IMR-90 (cell line): ENCODE measurements at regions not wholly inside any gene's neighbourhood (a gene's known extent, or its start where the extent isn't known, plus 50 kb on each side); places are given as distances from the start of the nearest gene placed in this dataset.

ENCODE experiments used
- ATAC-seq: fragments of 200-7000 bp; cut with Tn5 transposase; 2 replicates; pipeline ENCODE4 v1.9.1; 2020; ENCODE audit warnings: low read depth, mild to moderate bottlenecking, moderate library complexity
- BruUV-seq: library from RNA; stranded (reverse); fragments of 400-500 nt; replicated peaks from 2 replicates; lab custom pipeline; 2021; lab: Mats Ljungman, UMichigan
- CTCF ChIA-PET: fragments of 300-600 bp; formaldehyde crosslinking; extraction: SDS; loops from one replicate; lab custom pipeline; 2021; ENCODE audit warnings: antibody characterized with exemption; lab: Yijun Ruan, JAX
- POLR2A ChIA-PET: fragments of 300-600 bp; sonication (Branson Sonifier 250); formaldehyde crosslinking; loops from one replicate; lab custom pipeline; 2022; ENCODE audit warnings: antibody characterized with exemption; ENCODE audit not compliant: unreplicated experiment; lab: Charles Lee
- DNase-seq: peaks from one replicate; pipeline ENCODE4 v3.0.0; 2013
- H2AFZ ChIP-seq: replicated peaks from 2 replicates; pipeline ENCODE3; 2013; ENCODE audit warnings: low read length, mild to moderate bottlenecking; ENCODE audit not compliant: poor library complexity
- H2AK5ac ChIP-seq: 2 replicates; pipeline ENCODE4 v1.6.1; 2013; ENCODE audit warnings: low read depth, low read length, inconsistent platforms
- H2AK9ac ChIP-seq: replicated peaks from 2 replicates; pipeline ENCODE3; 2013; ENCODE audit warnings: mild to moderate bottlenecking, low read depth, low read length, moderate library complexity; ENCODE audit not compliant: poor library complexity
- H2BK120ac ChIP-seq: 2 replicates; pipeline ENCODE4 v1.6.1; 2013; ENCODE audit warnings: low read depth, low read length, inconsistent platforms
- H2BK15ac ChIP-seq: 3 replicates; pipeline ENCODE4 v1.6.1; 2013; ENCODE audit warnings: low read depth, low read length, inconsistent platforms
- H2BK20ac ChIP-seq: 2 replicates; pipeline ENCODE4 v1.6.1; 2013; ENCODE audit warnings: low read depth, mild to moderate bottlenecking, inconsistent platforms, low read length, moderate library complexity
- H2BK5ac ChIP-seq: 2 replicates; pipeline ENCODE4 v1.6.1; 2013; ENCODE audit warnings: mild to moderate bottlenecking, low read depth, low read length, inconsistent platforms; ENCODE audit not compliant: poor library complexity, severe bottlenecking
- H3K14ac ChIP-seq: replicated peaks from 2 replicates; pipeline ENCODE4 v1.6.1; 2013; ENCODE audit warnings: low read depth, low read length, inconsistent platforms
- H3K18ac ChIP-seq: 2 replicates; pipeline ENCODE4 v1.6.1; 2013; ENCODE audit warnings: low read depth, low read length, control low read depth
- H3K23ac ChIP-seq: 2 replicates; pipeline ENCODE4 v1.6.1; 2013; ENCODE audit warnings: low read depth, low read length, inconsistent platforms
- H3K27ac ChIP-seq: 2 replicates; pipeline ENCODE4 v1.5.1; 2013; ENCODE audit warnings: mild to moderate bottlenecking, control low read depth, low read length; ENCODE audit not compliant: insufficient read depth
- H3K27me3 ChIP-seq: 2 replicates; pipeline ENCODE4 v1.6.1; 2013; ENCODE audit warnings: low read length; ENCODE audit not compliant: control insufficient read depth, insufficient read depth
- H3K36me3 ChIP-seq: 2 replicates; pipeline ENCODE4 v1.6.1; 2013; ENCODE audit warnings: low read length, mixed read lengths; ENCODE audit not compliant: control insufficient read depth, insufficient read depth
- H3K4ac ChIP-seq: 2 replicates; pipeline ENCODE4 v1.6.1; 2013; ENCODE audit warnings: low read depth, low read length, inconsistent platforms
- H3K4me1 ChIP-seq: 2 replicates; pipeline ENCODE4 v1.6.1; 2013; ENCODE audit warnings: low read length, mixed read lengths; ENCODE audit not compliant: control insufficient read depth, insufficient read depth
- H3K4me2 ChIP-seq: 2 replicates; pipeline ENCODE4 v1.6.1; 2013; ENCODE audit warnings: low read depth, mild to moderate bottlenecking, control low read depth, low read length, moderate library complexity
- H3K4me3 ChIP-seq: 2 replicates; pipeline ENCODE4 v1.5.1; 2013; ENCODE audit warnings: low read depth, mild to moderate bottlenecking, control low read depth, low read length, moderate library complexity; ENCODE audit not compliant: insufficient read depth
- H3K56ac ChIP-seq: 2 replicates; pipeline ENCODE4 v1.6.1; 2013; ENCODE audit warnings: low read length, inconsistent platforms; ENCODE audit not compliant: insufficient read depth; ENCODE audit errors: extremely low read depth
- H3K79me1 ChIP-seq, 2 experiments: 2 replicates each; pipeline ENCODE4 v1.6.1; 2013; ENCODE audit warnings: low read length in 2 of 2, inconsistent platforms in 1 of 2, low read depth in 1 of 2
- H3K9ac ChIP-seq: 2 replicates; pipeline ENCODE4 v1.6.1; 2013; ENCODE audit warnings: low read depth, low read length, control low read depth
- H3K9me1 ChIP-seq: 2 replicates; pipeline ENCODE4 v1.6.1; 2013; ENCODE audit warnings: low read length, inconsistent platforms; ENCODE audit not compliant: insufficient read depth
- H3K9me3 ChIP-seq: 2 replicates; pipeline ENCODE4 v1.6.1; 2013; ENCODE audit warnings: low read length; ENCODE audit not compliant: control insufficient read depth, insufficient read depth
- H4K20me1 ChIP-seq: 2 replicates; pipeline ENCODE4 v1.6.1; 2013; ENCODE audit warnings: low read length, inconsistent platforms; ENCODE audit not compliant: insufficient read depth
- H4K5ac ChIP-seq: 2 replicates; pipeline ENCODE4 v1.6.1; 2013; ENCODE audit warnings: mild to moderate bottlenecking, low read depth, low read length, control low read depth
- H4K8ac ChIP-seq, 2 experiments: 2 replicates each; pipeline ENCODE4 v1.6.1; 2013; ENCODE audit warnings: low read depth in 2 of 2, low read length in 2 of 2, control low read depth in 1 of 2, inconsistent platforms in 1 of 2
- H4K91ac ChIP-seq: 2 replicates; pipeline ENCODE4 v1.6.1; 2013; ENCODE audit warnings: low read depth, low read length, inconsistent platforms; ENCODE audit not compliant: insufficient read depth
- BHLHE40 ChIP-seq: fragments of 150-350 bp; IDR thresholded peaks from 2 replicates; pipeline ENCODE4 v1.6.1; 2016; ENCODE audit warnings: mild to moderate bottlenecking, low read depth, low read length
- FOS ChIP-seq: fragments of 150-350 bp; IDR thresholded peaks from 2 replicates; pipeline ENCODE4 v1.6.1; 2016; ENCODE audit warnings: low read depth, low read length
- MAZ ChIP-seq: IDR thresholded peaks from 2 replicates; pipeline ENCODE4 v1.6.1; 2012; ENCODE audit warnings: low read depth, mild to moderate bottlenecking, low read length, improper control_type of control experiment, moderate library complexity, borderline replicate concordance
- MXI1 ChIP-seq: IDR thresholded peaks from 2 replicates; pipeline ENCODE4 v1.6.1; 2012; ENCODE audit warnings: low read depth, mild to moderate bottlenecking, low read length, moderate library complexity, borderline replicate concordance
- WGBS, 2 experiments: methylation state at CpG; one replicate each; pipeline versions ENCODE4 v1.1.5 to v1.1.7; 2013; ENCODE audit warnings: missing lambda C conversion rate in 2 of 2; ENCODE audit not compliant: insufficient read length in 1 of 2; ENCODE audit errors: extremely low coverage in 2 of 2; 5-methylcytosine and 5-hydroxymethylcytosine counted together
- dilution Hi-C: fragments of 300-500 bp; cut with HindIII; formaldehyde crosslinking; loops from one replicate; pipeline ENCODE4 v1.14.3; 2018; ENCODE audit warnings: low sequenced_read_pairs; ENCODE audit not compliant: unreplicated experiment
- in situ Hi-C: fragments of 300-500 bp; cut with MboI; formaldehyde crosslinking; loops from 3 replicates; pipeline ENCODE4 v1.14.3; 2019; ENCODE audit warnings: low sequenced_read_pairs, inconsistent platforms, mixed read lengths
- intact Hi-C: fragments of 100-400 bp; cut with micrococcal nuclease; formaldehyde crosslinking; loops from 2 replicates; pipeline ENCODE4 v1.10.0; 2022

- dilution Hi-C loops, result no loop called here
- no peak overlapping the region for H2AFZ ChIP-seq
- H2BK15ac ChIP-seq, result no peak overlapping the region
- no peak overlapping the region for H3K4me2 ChIP-seq
- H3K4me3 ChIP-seq, result no peak overlapping the region
- no peak overlapping the region for H3K23ac ChIP-seq
- H3K18ac ChIP-seq, result no peak overlapping the region
- BruUV-seq, result no TSS peak
- ChIA-PET POLR2A (no interaction called here), CTCF (no interaction called here)
- no peak overlapping the region for H3K9ac ChIP-seq
- H3K9me3 ChIP-seq, result no peaks in the 10 kb centered on the region
- no peaks in the 10 kb centered on the region for H3K9me1 ChIP-seq
- H3K27ac ChIP-seq, result no peak overlapping the region
- H3K14ac ChIP-seq, result no peak overlapping the region
- H3K36me3 ChIP-seq, result no peaks in the 10 kb centered on the region
- WGBS, 2 experiments, result 86% methylated on average over 3 of the region's 3 CpGs; no CpG with 5 or more reads in 1 of the 2 experiments
- H2BK5ac ChIP-seq, result no peak overlapping the region
- intact Hi-C loops, result no loop called here
- H3K4me1 ChIP-seq, result no peaks in the 10 kb centered on the region
- H2BK20ac ChIP-seq, result no peak overlapping the region
- H4K8ac ChIP-seq, result no peak overlapping the region
- H3K56ac ChIP-seq, result no peak overlapping the region
- no peak overlapping the region for H2AK9ac ChIP-seq
- H2AK5ac ChIP-seq, result no peak overlapping the region
- in situ Hi-C loops, result no loop called here
- no peak overlapping the region for H3K4ac ChIP-seq
- H3K27me3 ChIP-seq, result no peaks in the 10 kb centered on the region
- no peaks in the 10 kb centered on the region for H3K79me1 ChIP-seq
- TF ChIP-seq MAZ, result no peak
- no peak for TF ChIP-seq FOS
- no peak for TF ChIP-seq BHLHE40
- no peak for TF ChIP-seq MXI1
- no peak overlapping the region for H4K5ac ChIP-seq
- H2BK120ac ChIP-seq, result no peak overlapping the region
- DNase-seq (peak; percentile 13), ATAC-seq (0 out of 2 replicates have a peak, but pooled peaks have one; percentile 37)
- H4K91ac ChIP-seq, result no peak overlapping the region
- H4K20me1 ChIP-seq, result no peaks in the 10 kb centered on the region
These were observed 112.5 kb upstream of the MAP9 start for GRCh38 chr4:155489271-155489670.
